GM19099 (cell line): ENCODE measurements at regions not wholly inside any gene's neighbourhood (a gene's known extent, or its start where the extent isn't known, plus 50 kb on each side); places are given as distances from the start of the nearest gene placed in this dataset.

Experiments used
- POLR2A ChIP-seq: IDR thresholded peaks from 3 replicates; pipeline ENCODE4 v1.6.1; 2011; ENCODE audit warnings: low read depth; ENCODE audit not compliant: insufficient read length; ENCODE audit errors: extremely low read depth

DNA sequence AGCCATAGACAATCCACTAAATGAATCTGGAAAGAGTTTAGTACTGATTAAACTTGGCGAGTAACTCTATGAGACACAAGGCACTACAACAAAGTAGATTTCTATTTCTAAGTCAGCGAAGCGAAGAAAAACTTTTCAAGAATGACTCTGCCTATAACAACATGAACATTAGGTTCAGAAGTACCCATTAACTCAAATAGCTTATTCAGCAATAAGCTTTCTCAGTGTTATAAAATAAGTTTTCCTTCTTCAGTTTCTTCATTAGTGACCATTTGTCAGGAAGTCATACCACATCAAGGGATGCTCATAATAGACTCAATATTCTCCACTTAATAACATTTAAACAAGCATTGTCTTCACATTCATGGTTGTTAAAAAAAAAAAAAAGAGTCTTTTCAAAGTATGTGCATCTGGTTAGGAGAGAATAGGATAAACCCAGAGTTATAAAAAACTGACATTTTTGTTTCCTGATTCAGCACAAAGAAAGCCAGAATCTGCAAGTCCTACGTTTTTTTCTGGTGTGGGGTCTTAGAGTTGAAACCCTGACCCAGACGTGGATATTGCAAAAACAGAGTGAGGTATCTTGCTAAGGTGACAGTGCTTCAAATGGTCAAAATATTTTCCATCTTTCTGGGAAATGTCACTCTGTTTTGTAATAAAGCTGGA, 148.2 kb upstream of the PREP start:
- TF ChIP-seq POLR2A = no peak

DNA sequence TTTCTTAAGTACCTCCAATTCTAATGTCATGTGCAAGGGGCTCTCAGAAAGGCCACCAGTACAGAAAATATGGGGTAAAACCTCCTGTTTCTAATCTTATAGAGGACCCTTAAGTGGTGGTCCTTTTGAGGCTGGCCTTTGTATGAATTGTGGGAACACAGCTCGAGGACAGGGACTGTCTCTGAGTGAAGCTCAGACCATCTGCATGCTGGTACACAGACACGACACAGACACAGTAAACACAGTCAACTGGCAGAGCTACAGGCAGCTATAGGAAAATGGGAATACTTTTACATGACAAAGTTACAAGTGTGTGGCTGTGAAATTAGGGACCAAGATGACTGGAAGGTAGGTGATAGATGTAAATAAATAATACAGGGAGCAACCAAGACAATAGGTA, 143.9 kb upstream of the PREP start:
- TF ChIP-seq POLR2A = no peak

DNA sequence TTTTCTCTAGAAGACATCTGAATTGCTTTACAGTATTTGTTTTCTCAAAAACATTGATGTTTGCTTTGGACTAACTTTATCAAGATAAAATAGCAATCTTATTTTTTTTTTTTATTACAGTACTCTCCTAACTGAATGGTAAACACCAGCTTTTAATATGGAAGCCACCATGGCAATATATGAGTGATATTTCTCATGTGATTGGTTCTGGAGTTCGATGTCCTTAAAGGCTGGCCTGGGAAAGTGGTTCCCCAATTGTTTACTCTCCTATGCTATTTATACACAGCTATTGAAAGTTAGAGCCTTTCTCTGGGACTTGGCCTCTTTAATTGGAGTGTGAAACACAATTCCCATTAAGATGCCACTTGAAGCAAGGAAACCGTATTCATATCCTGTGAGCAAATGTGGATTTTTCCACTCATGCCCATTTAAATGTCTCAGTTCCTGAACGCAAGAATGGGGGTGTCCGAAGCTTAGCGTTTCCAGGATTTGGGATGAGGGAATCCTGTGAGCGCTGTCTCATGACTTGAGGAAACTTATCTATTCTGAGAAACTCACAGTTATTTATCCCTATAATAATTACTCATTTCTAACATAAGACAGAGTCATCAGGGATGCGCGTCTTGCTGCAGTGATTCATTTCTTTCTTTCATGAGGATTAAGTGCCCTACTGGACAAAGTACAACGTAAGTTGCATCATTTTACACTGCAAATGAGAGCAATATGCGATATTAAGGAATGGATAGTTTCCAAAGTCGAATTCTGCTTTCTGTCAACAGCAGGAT, 143.3 kb upstream of the PREP start:
- no peak for TF ChIP-seq POLR2A

DNA sequence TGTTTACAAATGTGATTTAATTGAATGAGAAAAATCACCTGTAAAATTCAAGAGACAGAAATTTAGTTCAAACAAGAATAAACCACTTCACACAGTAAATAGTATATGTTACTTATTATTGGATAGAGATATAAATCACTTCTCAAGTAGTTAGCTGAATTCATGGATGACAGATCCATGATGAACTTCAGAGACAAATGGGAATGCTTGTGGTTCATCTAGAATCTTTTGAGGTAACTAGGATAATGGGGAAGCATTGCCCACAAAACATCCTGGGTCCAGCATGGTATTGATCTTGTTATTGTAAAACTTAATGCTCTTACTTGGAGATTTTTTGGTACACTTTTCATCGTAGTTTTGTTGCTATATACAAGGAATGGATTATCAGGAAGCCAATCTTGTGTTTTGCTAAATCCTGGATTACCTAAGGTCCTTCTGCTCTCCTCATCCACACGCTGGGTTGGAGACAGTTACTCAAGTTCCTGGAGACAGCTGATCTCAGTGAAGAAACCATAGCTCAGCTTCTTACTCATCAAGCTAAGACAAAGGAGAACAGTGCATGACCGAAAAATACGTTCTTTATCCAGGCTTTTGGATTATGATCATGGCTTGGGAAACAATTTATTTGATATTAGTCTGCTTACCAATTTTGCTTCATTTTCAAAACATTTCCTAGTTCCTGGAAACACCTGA, 142.5 kb upstream of the PREP start:
- no peak for TF ChIP-seq POLR2A

DNA sequence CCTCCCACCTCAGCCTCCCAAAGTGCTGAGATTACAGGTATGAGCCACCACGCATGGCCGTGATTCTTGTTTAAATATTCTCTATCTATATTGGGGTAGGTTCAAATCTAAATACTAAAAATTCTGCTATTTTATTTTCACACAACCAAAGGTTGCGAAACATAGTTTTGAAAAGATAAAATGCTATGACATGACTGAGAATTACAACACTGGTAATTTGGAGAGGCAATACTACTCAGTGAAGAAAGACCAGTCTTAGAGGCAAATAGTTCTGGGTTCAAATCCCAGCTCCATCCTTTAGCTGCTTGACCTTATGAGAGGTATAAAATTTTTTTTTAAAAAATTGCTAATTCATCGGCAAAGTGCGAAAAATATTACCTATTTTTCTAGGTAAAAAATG, 137.0 kb upstream of the PREP start:
- TF ChIP-seq POLR2A = no peak

DNA sequence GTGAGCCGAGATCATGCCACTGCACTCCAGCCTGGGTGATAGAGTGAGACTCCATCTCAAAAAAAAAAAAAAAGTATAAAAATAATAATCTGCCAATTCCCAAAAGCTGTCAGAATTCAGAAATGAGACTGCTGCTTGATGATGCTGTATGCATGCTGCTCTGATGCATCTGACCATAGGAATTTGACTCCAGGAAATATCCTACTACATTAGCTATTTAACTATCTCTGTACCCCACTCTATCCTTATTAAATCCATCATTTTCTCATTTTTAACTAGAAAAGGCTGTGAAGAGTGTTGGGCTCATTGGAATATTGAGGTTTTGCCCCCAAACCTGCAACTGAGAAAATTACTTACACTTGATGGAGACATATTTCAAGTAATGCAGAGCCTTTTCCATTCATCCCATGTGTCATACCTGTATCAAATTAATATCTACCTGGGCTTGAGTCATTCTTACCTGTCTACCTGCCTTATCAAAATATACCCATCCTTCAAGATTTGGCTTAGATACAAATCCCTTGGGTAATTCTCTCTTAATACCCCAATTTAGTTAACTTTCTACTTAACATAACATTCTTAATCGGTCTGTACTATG, 135.2 kb upstream of the PREP start:
- TF ChIP-seq POLR2A = no peak

DNA sequence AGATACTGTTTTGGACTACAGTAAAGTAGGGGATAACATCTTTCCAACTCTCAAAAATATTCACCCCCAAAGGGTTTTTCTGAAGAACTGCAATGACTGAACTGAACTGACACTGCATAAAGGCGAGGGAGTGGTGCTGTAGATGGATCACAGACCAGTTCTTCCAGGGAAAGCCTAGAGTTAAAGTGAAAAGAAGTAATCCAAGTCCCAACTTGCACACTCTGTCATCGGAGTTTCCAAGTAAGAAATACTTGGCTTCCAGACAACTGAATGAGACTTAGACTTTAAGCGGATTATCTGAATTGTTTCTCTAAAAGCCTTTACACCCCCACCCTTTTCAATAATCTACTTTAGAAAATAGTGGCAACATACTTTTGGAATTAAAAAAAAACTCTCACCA, 134.1 kb upstream of the PREP start:
- no peak for TF ChIP-seq POLR2A

DNA sequence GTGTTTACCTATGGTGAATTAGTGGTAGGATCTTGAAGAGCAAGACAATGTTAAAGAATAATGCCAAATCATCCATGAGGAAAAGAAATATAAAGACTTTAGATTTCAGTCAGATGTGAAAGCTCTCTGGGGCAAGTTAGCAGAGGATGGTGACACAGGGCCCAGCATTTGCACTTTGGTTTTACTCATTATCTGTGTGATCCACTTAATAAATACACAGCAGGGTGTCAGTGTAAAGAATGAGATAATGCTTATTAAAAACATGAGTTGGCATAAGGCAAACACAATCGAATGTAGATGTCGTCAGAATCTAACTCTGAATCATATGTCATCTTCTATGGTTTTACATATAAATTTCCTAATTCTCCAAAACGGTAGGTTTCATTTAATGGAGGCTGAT, 130.4 kb upstream of the PREP start:
- no peak for TF ChIP-seq POLR2A

DNA sequence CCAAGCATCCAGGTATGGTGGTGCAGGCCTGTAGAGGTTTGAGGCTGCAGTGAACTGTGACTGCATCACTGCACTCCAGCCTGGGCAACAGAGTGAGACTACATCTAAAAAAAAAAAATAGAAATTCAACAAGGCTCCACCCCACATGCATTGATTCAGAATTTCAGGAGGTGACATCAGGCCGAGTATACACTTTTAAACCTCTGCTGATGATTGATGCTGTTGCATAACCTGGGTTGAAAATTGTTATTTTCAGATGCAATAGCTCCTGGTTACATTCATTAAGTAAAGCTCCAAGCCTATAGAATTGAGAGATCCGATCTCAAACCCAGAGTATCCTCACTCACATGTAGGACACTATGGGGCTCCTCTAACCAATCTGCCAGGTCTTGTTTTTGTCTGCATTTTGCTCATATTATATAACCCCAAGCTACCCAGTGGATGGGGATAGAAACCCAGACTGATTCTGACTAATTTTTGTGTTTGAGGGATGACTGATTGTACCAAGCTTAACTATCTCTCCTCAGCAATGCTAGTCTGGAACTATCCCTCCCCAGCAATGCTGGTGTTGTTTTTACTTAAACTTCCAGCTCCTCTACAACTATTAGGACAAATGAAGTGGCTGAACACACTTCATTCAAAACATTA, 123.5 kb upstream of the PREP start:
- TF ChIP-seq POLR2A = no peak

DNA sequence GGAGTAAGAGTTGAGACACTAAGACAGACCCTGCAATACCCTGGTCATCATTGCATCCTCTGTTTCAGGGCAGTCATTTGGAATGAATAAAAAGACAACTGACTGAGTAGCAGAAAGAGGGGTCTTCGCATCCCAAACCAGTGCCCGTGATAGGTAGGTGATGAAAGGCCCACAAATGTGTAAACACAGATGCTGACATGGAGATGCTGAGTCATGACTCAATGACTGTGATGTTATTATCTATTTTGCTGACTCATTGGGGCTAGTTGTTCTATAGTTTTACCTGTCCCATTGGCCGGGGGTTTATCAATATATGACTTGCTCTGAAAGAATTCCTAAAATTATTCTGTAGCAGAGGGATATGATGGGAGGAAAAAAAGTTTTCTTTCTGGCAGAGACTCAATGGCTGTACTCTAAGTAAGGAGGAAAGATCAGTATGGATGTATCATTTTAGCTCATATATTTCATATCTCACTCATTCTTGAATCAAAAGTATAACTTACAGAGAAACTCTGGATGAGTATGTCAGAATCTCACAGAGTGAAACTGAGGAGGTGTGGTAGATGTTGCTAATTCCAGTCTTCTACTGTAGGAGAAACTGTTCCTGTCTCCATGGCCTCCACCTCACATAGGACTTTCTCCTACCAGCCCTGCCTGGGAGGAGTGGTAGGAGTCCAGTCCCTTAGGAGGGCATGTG, 119.9 kb upstream of the PREP start:
- TF ChIP-seq POLR2A = no peak

DNA sequence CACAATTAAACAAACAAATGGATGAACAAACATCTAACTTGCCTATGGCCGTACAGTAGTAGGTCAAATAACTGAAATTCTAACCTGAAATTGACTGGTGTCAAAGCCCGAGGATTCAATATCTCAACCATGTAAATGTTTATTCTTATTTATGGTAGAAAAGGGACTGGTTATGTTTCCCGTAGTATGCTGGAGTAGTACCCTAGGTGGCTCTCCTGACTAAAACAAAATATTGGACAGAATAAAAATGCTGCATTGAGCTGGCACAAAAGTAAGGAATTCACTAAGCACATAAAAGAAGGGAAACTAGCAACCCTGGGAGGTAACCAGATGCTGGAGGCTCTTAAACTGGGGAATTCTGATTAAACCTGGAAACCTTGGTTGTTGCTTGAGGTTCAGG, 117.1 kb upstream of the PREP start:
- TF ChIP-seq POLR2A = no peak

DNA sequence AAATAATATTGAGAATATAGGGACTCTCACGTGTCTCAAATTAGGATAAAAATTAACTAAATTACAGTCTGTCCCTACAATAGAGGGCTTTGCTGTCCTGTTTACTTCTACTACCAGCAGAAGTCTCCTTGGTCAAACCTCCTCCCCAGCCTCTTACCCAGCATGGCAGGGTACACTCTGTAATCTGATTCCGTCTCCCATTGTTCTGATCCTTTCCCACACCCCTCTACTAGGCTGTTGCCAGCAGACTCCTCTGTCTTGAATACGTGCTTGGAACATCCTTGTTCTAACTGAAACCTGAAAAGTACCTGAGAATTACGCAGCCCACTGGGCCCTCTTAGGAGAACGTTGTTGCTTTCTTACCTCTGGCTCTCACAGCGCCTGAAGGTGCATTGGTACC, 112.2 kb upstream of the PREP start:
- TF ChIP-seq POLR2A = no peak

DNA sequence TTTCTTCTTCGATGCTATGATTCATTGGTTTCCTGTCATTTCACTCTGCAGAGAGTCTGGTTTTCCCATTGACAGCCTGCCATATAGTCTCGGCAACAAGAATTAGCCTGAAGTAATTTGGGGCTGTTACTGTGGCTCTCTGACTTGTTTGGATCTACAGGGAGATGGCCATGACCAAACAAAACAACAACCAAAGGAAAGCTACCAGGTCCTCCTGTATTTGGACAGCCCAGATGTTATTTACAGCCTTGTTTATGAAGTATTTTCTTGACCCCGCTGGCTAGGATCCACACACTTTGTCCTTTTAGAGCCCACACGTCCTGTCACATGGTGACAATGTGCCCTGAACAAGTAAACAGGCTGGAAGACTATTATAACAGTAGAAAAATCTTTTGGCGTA, 111.4 kb upstream of the PREP start:
- no peak for TF ChIP-seq POLR2A

DNA sequence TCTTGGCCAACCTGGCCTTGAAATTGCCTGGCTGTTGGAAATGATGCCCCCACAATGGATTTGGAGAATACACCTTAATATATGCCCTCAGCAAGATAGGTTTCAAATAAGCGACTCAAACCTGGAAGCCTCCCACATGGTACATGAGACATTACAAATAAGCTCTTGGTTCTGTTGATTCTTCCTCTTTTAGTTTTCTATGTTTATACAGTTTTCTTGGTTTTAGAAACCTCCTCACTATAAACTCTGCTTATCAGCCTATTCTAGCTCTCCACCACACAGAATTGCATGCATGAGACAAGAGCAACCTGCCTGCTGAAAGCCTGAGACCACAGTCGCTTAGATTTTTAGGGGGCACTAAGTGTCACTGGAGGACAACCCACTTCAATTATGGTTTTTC, 108.8 kb upstream of the PREP start:
- no peak for TF ChIP-seq POLR2A
